NCI-H2227 (cell line): ENCODE measurements at regions not wholly inside any gene's neighbourhood (a gene's known extent, or its start where the extent isn't known, plus 50 kb on each side); places are given as distances from the start of the nearest gene placed in this dataset.

Experiments
- DNase-seq: peaks from one replicate; lab custom pipeline; 2025; ENCODE audit not compliant: unreplicated experiment; lab: John Stamatoyannopoulos, UW

GRCh38 chr19:30293051-30293785 lies 79.0 kb upstream of the ZNF536 start:
- no peak for DNase-seq

GRCh38 chr19:30297969-30298368 lies 74.2 kb upstream of the ZNF536 start:
- no peak for DNase-seq

GRCh38 chr19:30303131-30303654 lies 69.0 kb upstream of the ZNF536 start:
- DNase-seq, result no peak

GRCh38 chr19:30304540-30304939 lies 67.6 kb upstream of the ZNF536 start:
- no peak for DNase-seq

- no peak for DNase-seq
Observed at GRCh38 chr19:30305346-30306060, 66.7 kb upstream of the ZNF536 start.

GRCh38 chr19:30307191-30307974 lies 64.8 kb upstream of the ZNF536 start:
- no peak for DNase-seq

GRCh38 chr19:30309176-30309575 lies 63.0 kb upstream of the ZNF536 start:
- no peak for DNase-seq

GRCh38 chr19:30309905-30310601 lies 62.1 kb upstream of the ZNF536 start:
- no peak for DNase-seq

GRCh38 chr19:30310602-30311263 lies 61.5 kb upstream of the ZNF536 start:
- DNase-seq, result no peak

GRCh38 chr19:30311911-30312310 lies 60.3 kb upstream of the ZNF536 start:
- no peak for DNase-seq

- no peak for DNase-seq
Observed at GRCh38 chr19:30312582-30313352, 59.4 kb upstream of the ZNF536 start.

- no peak for DNase-seq
Observed at GRCh38 chr19:30313353-30313750, 58.8 kb upstream of the ZNF536 start.

- no peak for DNase-seq
Observed at GRCh38 chr19:30314056-30314804, 58.0 kb upstream of the ZNF536 start.

- DNase-seq, result no peak
Observed at GRCh38 chr19:30314805-30315155, 57.4 kb upstream of the ZNF536 start.

- no peak for DNase-seq
Observed at GRCh38 chr19:30315159-30315558, 57.0 kb upstream of the ZNF536 start.

GRCh38 chr19:30316000-30316491 lies 56.1 kb upstream of the ZNF536 start:
- no peak for DNase-seq

- DNase-seq, result no peak
Observed at GRCh38 chr19:30316560-30317106, 55.6 kb upstream of the ZNF536 start.

GRCh38 chr19:30317403-30317802 lies 54.8 kb upstream of the ZNF536 start:
- no peak for DNase-seq

GRCh38 chr19:30318261-30318660 lies 53.9 kb upstream of the ZNF536 start:
- no peak for DNase-seq
